Occipital lobe (tissue), 1 donor: ENCODE measurements at regions not wholly inside any gene's neighbourhood (a gene's known extent, or its start where the extent isn't known, plus 50 kb on each side); places are given as distances from the start of the nearest gene placed in this dataset.
"Not testable (repeated sequence)": the region's sequence is repeated elsewhere in the genome, so short reads cannot be mapped to it uniquely, and the experiment has no call there.

Source experiments
- DNase-seq: peaks from one replicate; lab custom pipeline; 2025; lab: John Stamatoyannopoulos, UW

GRCh38 chr4:173642509-173642908 is 112.5 kb upstream of the HAND2 start:
- no peak for DNase-seq

DNA sequence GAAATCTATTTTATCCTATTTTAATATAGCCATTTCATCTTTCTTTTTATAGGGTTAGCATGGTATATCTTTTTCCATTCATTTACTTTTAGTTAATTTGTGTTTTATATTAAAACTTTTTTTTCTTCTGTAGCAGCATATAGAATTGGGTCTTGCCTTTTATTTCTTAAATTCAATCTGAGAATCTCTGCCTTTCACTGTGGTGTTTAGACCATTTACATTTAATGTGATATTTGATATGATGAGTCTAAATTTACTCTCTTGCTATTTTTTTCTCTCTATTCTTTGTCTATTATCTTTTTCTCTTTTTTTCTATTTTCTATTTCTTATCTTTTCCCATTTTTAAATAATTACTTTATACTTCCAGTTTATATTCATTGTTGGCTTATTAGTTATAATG is 105.4 kb upstream of the HAND2 start:
- DNase-seq, result no peak

GRCh38 chr4:173626277-173626676 is 96.2 kb upstream of the HAND2 start:
- DNase-seq, result no peak

- not testable (repeated sequence) for DNase-seq
These were observed 88.6 kb upstream of the HAND2 start for GRCh38 chr4:173618648-173619047.

DNA sequence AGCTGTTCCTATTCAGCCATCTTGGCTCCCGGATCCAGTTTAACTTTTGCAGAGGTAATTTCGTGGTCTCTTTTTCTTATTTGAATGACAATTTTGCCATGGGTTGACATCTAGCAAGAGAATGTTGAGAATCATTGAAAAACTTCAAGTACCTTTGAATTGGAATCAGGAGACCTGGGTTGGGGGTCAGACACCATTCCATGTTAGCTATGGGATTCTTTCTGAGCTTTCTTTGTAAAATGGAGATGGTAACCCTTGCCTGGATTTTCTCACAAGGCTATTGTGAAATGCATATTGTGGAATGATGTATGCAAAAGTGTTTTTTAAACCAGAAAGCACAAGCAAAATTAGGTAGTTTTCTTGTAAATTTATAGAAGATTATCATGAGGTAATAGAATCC is 79.1 kb upstream of the HAND2 start:
- no peak for DNase-seq

GRCh38 chr4:173608632-173609031 is 78.6 kb upstream of the HAND2 start:
- DNase-seq, result not testable (repeated sequence)

DNA sequence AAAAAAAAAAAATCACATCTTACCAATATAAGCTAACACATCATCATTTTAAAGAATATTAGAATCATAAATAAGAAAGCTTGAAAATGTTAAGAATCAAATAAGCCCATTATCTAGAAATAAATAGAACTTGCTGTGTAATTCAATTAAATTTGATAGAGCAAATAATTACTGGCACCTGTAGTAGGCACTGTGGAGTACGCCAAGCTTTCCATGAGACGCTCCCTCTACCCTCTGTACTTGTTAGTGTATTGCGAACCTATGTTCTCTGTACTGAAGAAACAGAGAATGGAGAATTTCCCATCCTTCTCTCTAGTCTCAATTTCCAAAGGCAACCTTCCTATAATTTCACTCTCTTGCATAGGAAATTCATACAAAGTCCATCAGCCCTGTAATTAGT is 61.7 kb upstream of the HAND2 start:
- no peak for DNase-seq

DNA sequence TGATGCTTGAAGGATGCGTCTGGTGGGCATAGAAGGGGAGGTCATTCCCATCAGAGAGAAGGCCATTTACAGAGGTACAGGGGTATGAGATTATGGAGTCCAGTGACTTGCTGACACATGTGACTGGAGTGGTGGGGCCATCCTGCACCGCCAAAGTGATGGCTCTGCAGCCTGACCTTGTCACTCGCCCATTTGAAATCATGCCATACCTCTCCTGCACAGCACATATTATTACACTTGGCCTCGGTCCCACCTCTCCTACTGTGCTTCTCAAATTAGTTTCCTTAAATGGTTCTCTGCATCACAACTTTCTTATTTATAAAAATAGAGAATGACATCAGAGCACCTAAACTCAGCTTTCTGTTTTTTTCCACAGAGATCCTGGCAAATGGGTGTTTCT is 60.7 kb upstream of the HAND2 start:
- DNase-seq, result no peak

DNA sequence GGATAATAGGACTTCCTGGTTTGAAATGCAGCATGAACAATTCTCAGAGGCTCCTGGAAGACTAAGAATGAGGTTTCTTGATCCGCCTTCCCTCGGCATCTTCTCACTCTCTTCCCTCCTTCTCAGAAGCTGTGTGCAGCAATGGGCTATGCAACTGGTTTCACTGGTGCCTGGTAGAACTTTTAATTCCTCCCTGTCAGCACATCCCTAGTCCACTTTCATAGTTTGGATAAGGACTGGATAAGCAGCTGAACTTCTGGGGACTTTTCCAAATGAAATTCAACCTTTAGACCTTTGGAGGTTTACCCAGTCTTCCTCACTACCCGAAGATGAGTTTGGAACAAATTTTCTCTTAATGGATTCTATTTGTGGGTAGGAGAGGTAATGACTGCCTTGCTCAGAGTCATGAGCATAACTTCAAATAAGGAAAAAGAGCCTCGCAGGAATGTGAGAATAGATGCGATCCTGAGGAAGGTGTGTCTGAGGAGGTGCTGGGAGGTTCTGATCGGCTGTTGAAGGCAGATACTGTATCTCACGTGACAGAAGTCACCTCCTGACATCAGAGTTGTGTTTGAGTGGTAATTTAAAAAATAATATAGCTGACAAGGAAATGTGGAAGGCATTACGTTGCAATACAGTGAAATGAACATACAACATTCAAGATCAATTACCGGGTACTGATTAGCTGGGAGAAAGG is 56.0 kb upstream of the HAND2 start:
- DNase-seq, result no peak

GRCh38 chr4:173584506-173584905 is 54.5 kb upstream of the HAND2 start:
- no peak for DNase-seq
